ENCODE measurements at regions not wholly inside any gene's neighbourhood (a gene's known extent, or its start where the extent isn't known, plus 50 kb on each side); places are given as distances from the start of the nearest gene placed in this dataset.

- Histone ChIP-seq H3K27ac (ENCODE audit: low read depth) (no peak overlapping the region), H3K79me2 (replicated peaks; ENCODE audit: insufficient read depth) (no peaks in the 10 kb centered on the region), H3K36me3 (ENCODE audit: insufficient read depth) (no peaks in the 10 kb centered on the region), H4K20me1 (replicated peaks; ENCODE audit: insufficient read depth) (no peaks in the 10 kb centered on the region), H3K4me1 (ENCODE audit: insufficient read depth) (no peaks in the 10 kb centered on the region), H3K4me2 (no peak overlapping the region), H3F3A (replicated peaks; ENCODE audit: low read depth) (no peaks in the 10 kb centered on the region), H3K9me2 (ENCODE audit: insufficient read depth) (no peaks in the 10 kb centered on the region), H2AFZ (no peak overlapping the region), H3K27me3 (ENCODE audit: insufficient read depth) (no peaks in the 10 kb centered on the region), H3K4me3 (no peak overlapping the region)
- TF ChIP-seq NANOG (IDR thresholded peaks at IDR 0.05; ENCODE audit: borderline replicate concordance) = no peak
- TF ChIP-seq ETS1 (IDR thresholded peaks at IDR 0.05) = no peak
- TF ChIP-seq CTCF (conservative IDR thresholded peaks at IDR 0.05; ENCODE audit: low read depth in 2 of 2) = no peak
- TF ChIP-seq ZNF462 (CRISPR knock-in tag; IDR thresholded peaks at IDR 0.05) = no peak
- TF ChIP-seq ZNF331 (CRISPR knock-in tag; IDR thresholded peaks at IDR 0.05; ENCODE audit: low read depth) = no peak
- no peak for TF ChIP-seq EZH2phosphoT487 (IDR thresholded peaks at IDR 0.05; ENCODE audit: unreplicated experiment)
- no peak for TF ChIP-seq CREB1 (CRISPR knock-in tag; IDR thresholded peaks at IDR 0.05; ENCODE audit: low read depth)
- TF ChIP-seq REST (IDR thresholded peaks at IDR 0.05; ENCODE audit: unreplicated experiment) = no peak
- no peak for TF ChIP-seq EZH2 (IDR thresholded peaks at IDR 0.05; ENCODE audit: low read depth, unreplicated experiment)
- TF ChIP-seq POLR2AphosphoS5 (IDR thresholded peaks at IDR 0.05; ENCODE audit: low read depth) = no peak
- no peak for TF ChIP-seq ZNF114 (CRISPR knock-in tag; IDR thresholded peaks at IDR 0.05)
- TF ChIP-seq STAT1 (IDR thresholded peaks at IDR 0.05; ENCODE audit: unreplicated experiment) = no peak
- no peak for TF ChIP-seq JUNB (IDR thresholded peaks at IDR 0.05; ENCODE audit: unreplicated experiment)
- Mint-ChIP-seq H3K27me3 (ENCODE audit: insufficient read depth, low read depth, poor library complexity) (no peaks in the 10 kb centered on the region), H3K9me3 (peaks cover 15% of the 10 kb centered on the region), H3K4me3 (no peak overlapping the region), H3K36me3 (ENCODE audit: low read depth) (peaks cover 3% of the 10 kb centered on the region; the same call in 1 of the 3 replicates), H3K27ac (no peak overlapping the region), H3K4me1 (no peaks in the 10 kb centered on the region)
- ATAC-seq = no peak
- DNase-seq (ENCODE audit: low spot score) = no peak
These were observed 314.4 kb downstream of the GALC start for GRCh38 chr14:87678624-87679023.

Measured in GM23338 (cell line).